ENCODE measurements at regions not wholly inside any gene's neighbourhood (a gene's known extent, or its start where the extent isn't known, plus 50 kb on each side); places are given as distances from the start of the nearest gene placed in this dataset.
"Not testable (repeated sequence)": the region's sequence is repeated elsewhere in the genome, so short reads cannot be mapped to it uniquely, and the experiment has no call there.

- not testable (repeated sequence) for TF ChIP-seq PATZ1 (CRISPR knock-in tag; IDR thresholded peaks at IDR 0.05); FOXK2 (IDR thresholded peaks at IDR 0.05); FOXK1 (CRISPR knock-in tag; IDR thresholded peaks at IDR 0.05; ENCODE audit: borderline replicate concordance, low read depth); NFYB (CRISPR knock-in tag; IDR thresholded peaks at IDR 0.05); MTA1 (CRISPR knock-in tag; IDR thresholded peaks at IDR 0.05; ENCODE audit: borderline replicate concordance); CTCF (CRISPR knock-in tag; IDR thresholded peaks at IDR 0.05); TCF7L2 (IDR thresholded peaks at IDR 0.05; ENCODE audit: low read depth, low read length); EP300 (IDR thresholded peaks at IDR 0.05; ENCODE audit: low read depth in 2 of 2, low read length in 2 of 2); EP300 (CRISPR knock-in tag; IDR thresholded peaks at IDR 0.05; ENCODE audit: borderline replicate concordance); ZNF740 (CRISPR knock-in tag; IDR thresholded peaks at IDR 0.05); BHLHE40 (IDR thresholded peaks at IDR 0.05; ENCODE audit: low read length)
- TF ChIP-seq, protein P1, sequence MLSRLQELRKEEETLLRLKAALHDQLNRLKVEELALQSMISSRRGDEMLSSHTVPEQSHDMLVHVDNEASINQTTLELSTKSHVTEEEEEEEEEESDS (CRISPR knock-in tag; IDR thresholded peaks at IDR 0.05; ENCODE audit: borderline replicate concordance): not testable (repeated sequence)
Observed at GRCh38 chr13:44796039-44796438, 193.2 kb downstream of the NUFIP1 start.
